ENCODE measurements at regions not wholly inside any gene's neighbourhood (a gene's known extent, or its start where the extent isn't known, plus 50 kb on each side); places are given as distances from the start of the nearest gene placed in this dataset.
"Not testable (repeated sequence)": the region's sequence is repeated elsewhere in the genome, so short reads cannot be mapped to it uniquely, and the experiment has no call there.

- ATAC-seq (no peak), DNase-seq (no peak)
- no peak overlapping the region for H3K4me3 Mint-ChIP-seq
- H3K4me1 Mint-ChIP-seq, result no peaks in the 10 kb centered on the region
- no peaks in the 10 kb centered on the region for H3K36me3 Mint-ChIP-seq (ENCODE audit: low read depth)
- no peak overlapping the region for H3K27ac Mint-ChIP-seq
- H3K9me3 Mint-ChIP-seq, result peaks cover 26% of the 10 kb centered on the region
- no peaks in the 10 kb centered on the region for H3K27me3 Mint-ChIP-seq
Observed at GRCh38 chr13:65435590-65435989, 1794.5 kb downstream of the PCDH9 start.

- H3K4me1 Mint-ChIP-seq, result no peaks in the 10 kb centered on the region
- DNase-seq (no peak), ATAC-seq (no peak)
- peaks cover 12% of the 10 kb centered on the region for H3K9me3 Mint-ChIP-seq
- H3K4me3 Mint-ChIP-seq, result no peak overlapping the region
- no peak overlapping the region for H3K27ac Mint-ChIP-seq
- H3K36me3 Mint-ChIP-seq (ENCODE audit: low read depth), result no peaks in the 10 kb centered on the region
- no peaks in the 10 kb centered on the region for H3K27me3 Mint-ChIP-seq
Observed at GRCh38 chr13:65417953-65418352, 1812.2 kb downstream of the PCDH9 start.

DNA sequence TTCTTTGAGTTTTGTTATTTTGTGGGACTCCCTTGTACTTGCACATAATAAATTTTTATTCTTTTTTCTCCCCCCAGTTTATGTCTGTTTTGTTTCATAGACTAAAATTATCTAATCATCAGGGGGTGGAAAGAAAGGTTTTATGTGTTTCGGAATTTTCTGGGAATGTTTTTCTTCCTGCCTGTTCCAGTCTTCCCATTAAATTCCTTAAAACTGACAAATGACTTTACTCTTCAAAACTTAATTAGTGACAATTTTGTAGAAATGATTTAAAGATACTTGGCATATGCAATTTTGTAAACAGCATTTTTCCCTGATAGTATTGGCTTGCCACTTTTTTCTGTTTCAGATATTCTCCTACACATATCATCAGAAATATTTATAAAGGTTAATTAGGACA lies 1813.4 kb downstream of the PCDH9 start:
- no peaks in the 10 kb centered on the region for H3K36me3 Mint-ChIP-seq (ENCODE audit: low read depth)
- ATAC-seq (no peak), DNase-seq (no peak)
- H3K9me3 Mint-ChIP-seq, result peaks cover 7% of the 10 kb centered on the region
- no peak overlapping the region for H3K27ac Mint-ChIP-seq
- no peaks in the 10 kb centered on the region for H3K27me3 Mint-ChIP-seq
- H3K4me3 Mint-ChIP-seq, result no peak overlapping the region
- no peaks in the 10 kb centered on the region for H3K4me1 Mint-ChIP-seq

DNA sequence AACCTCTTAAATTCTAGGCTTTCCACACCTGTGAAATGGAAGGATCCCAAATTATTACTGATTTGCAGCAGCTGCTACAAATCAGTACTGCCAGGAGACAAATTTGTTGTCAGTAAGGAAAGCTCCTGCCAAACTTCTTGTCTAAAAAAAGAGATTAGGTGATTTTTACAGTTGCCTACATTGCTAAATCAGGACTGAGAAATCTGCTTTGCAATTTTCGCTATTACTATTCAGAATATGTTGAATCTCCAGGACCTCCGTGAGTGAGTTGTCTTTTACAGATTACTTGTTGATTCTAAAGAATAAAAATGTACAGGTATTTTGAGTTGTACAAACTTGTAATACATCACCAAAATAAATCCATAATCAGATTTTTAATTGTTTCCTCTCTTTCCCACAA lies 1815.9 kb downstream of the PCDH9 start:
- no peak for DNase-seq
- H3K27ac Mint-ChIP-seq, result no peak overlapping the region
- no peaks in the 10 kb centered on the region for H3K4me1 Mint-ChIP-seq
- ATAC-seq, result no peak
- H3K36me3 Mint-ChIP-seq (ENCODE audit: low read depth), result no peaks in the 10 kb centered on the region
- peaks cover 4% of the 10 kb centered on the region for H3K9me3 Mint-ChIP-seq
- no peaks in the 10 kb centered on the region for H3K27me3 Mint-ChIP-seq
- H3K4me3 Mint-ChIP-seq, result no peak overlapping the region

DNA sequence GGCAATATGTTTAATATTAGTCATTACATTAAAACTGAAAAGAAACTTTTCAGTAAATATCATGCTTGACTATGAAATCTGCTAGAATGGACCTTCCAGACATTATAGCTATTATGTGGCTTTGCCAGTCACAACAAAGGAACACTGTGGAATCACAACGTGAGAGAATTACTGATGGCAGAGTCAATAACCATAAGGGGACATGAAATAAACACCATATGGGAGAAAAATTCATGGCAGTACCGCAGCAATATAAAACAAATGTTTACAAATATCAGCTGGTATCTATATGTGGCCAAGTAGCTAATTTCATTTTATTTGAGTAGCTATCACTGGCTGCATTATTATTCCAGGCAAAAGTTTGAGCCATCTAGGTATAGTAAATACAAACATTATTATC lies 1818.6 kb downstream of the PCDH9 start:
- no peaks in the 10 kb centered on the region for H3K4me1 Mint-ChIP-seq
- H3K27me3 Mint-ChIP-seq, result no peaks in the 10 kb centered on the region
- no peak overlapping the region for H3K27ac Mint-ChIP-seq
- DNase-seq (no peak), ATAC-seq (no peak)
- no peak overlapping the region for H3K4me3 Mint-ChIP-seq
- H3K36me3 Mint-ChIP-seq (ENCODE audit: low read depth), result no peaks in the 10 kb centered on the region
- H3K9me3 Mint-ChIP-seq, result no peaks in the 10 kb centered on the region

DNA sequence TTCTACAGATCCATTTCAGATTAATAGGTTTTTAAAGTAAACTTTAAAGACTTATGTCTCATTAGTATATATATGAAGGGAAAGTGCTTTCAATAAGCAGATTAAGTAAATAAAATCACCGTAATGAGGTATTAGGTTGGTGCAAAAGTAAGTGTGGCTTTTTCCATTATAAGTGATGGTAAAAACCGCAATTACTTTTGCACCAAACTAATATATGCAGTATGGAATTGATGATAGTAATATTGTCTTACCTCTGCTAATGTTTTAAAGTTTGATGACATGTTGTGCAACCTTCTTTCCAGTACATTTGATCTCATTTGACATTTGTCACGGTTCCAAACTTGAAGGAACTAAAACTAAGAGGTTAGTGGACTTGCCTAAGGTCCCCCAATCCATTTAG lies 1819.3 kb downstream of the PCDH9 start:
- no peaks in the 10 kb centered on the region for H3K9me3 Mint-ChIP-seq

DNA sequence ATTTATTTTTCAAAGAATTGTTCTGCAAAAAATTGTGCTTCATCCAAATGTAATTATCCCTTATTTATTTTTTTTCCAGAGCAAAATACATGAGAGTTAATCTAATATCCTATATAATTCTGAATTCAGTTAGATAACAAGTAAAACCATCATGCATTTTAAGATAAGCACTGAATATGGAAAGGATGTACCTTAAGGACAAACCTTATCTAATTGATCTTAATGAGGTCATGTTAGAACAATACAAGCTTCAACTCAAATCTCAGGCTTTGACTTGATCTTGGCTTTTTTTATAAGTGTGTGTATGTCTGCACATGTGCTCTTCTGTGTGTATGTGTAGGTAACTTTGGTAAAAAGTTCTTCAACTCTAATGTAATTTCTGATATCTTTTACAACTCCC lies 1828.8 kb downstream of the PCDH9 start:
- H3K4me3 Mint-ChIP-seq, result no peak overlapping the region
- H3K4me1 Mint-ChIP-seq, result no peaks in the 10 kb centered on the region
- no peak overlapping the region for H3K27ac Mint-ChIP-seq
- ATAC-seq (no peak), DNase-seq (no peak)
- no peaks in the 10 kb centered on the region for H3K36me3 Mint-ChIP-seq (ENCODE audit: low read depth)
- no peaks in the 10 kb centered on the region for H3K27me3 Mint-ChIP-seq
- no peaks in the 10 kb centered on the region for H3K9me3 Mint-ChIP-seq

More for the DNA sequence above, 1819.3 kb downstream of the PCDH9 start:
- Mint-ChIP-seq H3K27ac (no peak overlapping the region), H3K4me3 (no peak overlapping the region), H3K27me3 (no peaks in the 10 kb centered on the region), H3K4me1 (no peaks in the 10 kb centered on the region), H3K36me3 (ENCODE audit: low read depth) (no peaks in the 10 kb centered on the region)
- no peak for DNase-seq
- no peak for ATAC-seq

DNA sequence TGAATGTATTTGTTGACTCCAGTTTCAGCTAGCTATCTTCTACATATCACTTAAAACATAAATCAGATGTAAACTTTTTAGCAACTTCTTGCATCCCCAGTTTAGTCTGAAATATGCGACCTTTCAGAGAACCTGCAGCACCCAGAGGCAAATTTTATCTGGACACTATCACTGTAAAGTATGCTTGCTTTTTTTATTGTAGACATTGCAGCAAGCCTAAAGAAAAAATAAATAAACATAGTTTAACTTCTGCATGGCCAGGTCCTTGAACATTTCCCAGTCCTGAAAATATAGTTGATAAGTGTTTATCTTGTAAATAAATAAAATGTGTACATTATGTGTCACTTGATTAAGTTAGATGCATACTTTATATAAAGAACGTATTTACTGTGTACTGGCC lies 1829.4 kb downstream of the PCDH9 start:
- Mint-ChIP-seq H3K27ac (no peak overlapping the region), H3K9me3 (no peaks in the 10 kb centered on the region), H3K4me3 (no peak overlapping the region), H3K36me3 (ENCODE audit: low read depth) (no peaks in the 10 kb centered on the region), H3K4me1 (no peaks in the 10 kb centered on the region), H3K27me3 (no peaks in the 10 kb centered on the region)
- ATAC-seq, result no peak
- no peak for DNase-seq

GRCh38 chr13:65387743-65388347 lies 1842.3 kb downstream of the PCDH9 start:
- Mint-ChIP-seq H3K27ac (no peak overlapping the region), H3K4me1 (no peaks in the 10 kb centered on the region), H3K27me3 (no peaks in the 10 kb centered on the region), H3K36me3 (ENCODE audit: low read depth) (no peaks in the 10 kb centered on the region), H3K9me3 (peaks cover 17% of the 10 kb centered on the region), H3K4me3 (no peak overlapping the region)
- ATAC-seq (no peak), DNase-seq (no peak)

GRCh38 chr13:65378943-65379519 lies 1851.1 kb downstream of the PCDH9 start:
- DNase-seq (no peak), ATAC-seq (no peak)
- Mint-ChIP-seq H3K9me3 (peaks cover 24% of the 10 kb centered on the region), H3K27me3 (no peaks in the 10 kb centered on the region), H3K36me3 (ENCODE audit: low read depth) (no peaks in the 10 kb centered on the region), H3K4me3 (no peak overlapping the region), H3K27ac (no peak overlapping the region), H3K4me1 (no peaks in the 10 kb centered on the region)

DNA sequence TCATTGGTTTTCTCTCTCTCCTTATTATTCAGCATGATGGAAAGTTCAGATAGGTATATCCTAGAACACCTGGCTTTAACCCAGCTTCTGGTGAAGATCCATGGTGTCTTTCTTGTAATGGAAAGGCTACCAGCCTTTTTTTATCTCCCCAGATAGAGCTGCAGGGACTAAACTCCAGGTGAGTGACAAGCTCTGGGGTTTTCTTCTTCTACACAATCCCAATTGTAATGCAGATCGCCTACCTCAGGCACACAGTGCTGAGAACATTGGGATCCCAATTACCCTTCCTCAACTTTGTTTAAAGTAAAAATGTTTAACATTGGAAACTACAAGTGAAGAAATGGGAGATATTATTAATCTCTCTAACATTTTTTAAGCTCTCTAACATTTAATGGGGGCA lies 1851.7 kb downstream of the PCDH9 start:
- ATAC-seq, result no peak
- DNase-seq, result no peak
- Mint-ChIP-seq H3K4me1 (no peaks in the 10 kb centered on the region), H3K27me3 (no peaks in the 10 kb centered on the region), H3K4me3 (no peak overlapping the region), H3K9me3 (peaks cover 24% of the 10 kb centered on the region), H3K27ac (no peak overlapping the region), H3K36me3 (ENCODE audit: low read depth) (no peaks in the 10 kb centered on the region)

GRCh38 chr13:65368832-65369231 lies 1861.3 kb downstream of the PCDH9 start:
- no peaks in the 10 kb centered on the region for H3K36me3 Mint-ChIP-seq (ENCODE audit: low read depth)
- DNase-seq (no peak), ATAC-seq (no peak)
- H3K27me3 Mint-ChIP-seq, result no peaks in the 10 kb centered on the region
- no peak overlapping the region for H3K4me3 Mint-ChIP-seq
- no peak overlapping the region for H3K27ac Mint-ChIP-seq
- H3K9me3 Mint-ChIP-seq, result peaks cover 30% of the 10 kb centered on the region
- no peaks in the 10 kb centered on the region for H3K4me1 Mint-ChIP-seq

- no peak for DNase-seq
- Mint-ChIP-seq H3K36me3 (ENCODE audit: low read depth) (no peaks in the 10 kb centered on the region), H3K4me3 (no peak overlapping the region), H3K27ac (no peak overlapping the region), H3K27me3 (no peaks in the 10 kb centered on the region), H3K9me3 (peaks cover 16% of the 10 kb centered on the region), H3K4me1 (no peaks in the 10 kb centered on the region)
- ATAC-seq, result no peak
Observed at GRCh38 chr13:65353951-65354350, 1876.2 kb downstream of the PCDH9 start.

DNA sequence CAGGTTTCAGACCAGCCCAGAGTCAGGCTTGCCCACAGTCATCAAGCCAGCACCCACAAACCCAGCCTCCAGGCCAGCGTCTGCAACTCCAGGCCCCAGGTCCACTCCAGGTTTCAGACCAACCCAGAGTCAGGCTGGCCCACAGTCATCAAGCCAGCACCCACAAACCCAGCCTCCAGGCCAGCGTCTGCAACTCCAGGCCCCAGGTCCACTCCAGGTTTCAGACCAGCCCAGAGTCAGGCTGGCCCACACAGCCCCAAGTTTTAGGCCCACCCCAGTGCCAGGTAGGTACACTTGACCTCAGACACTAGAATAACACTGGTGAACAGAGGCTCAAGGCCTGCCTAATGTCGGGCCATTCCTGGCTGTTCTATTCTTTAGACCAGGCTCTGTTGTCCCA lies 1877.0 kb downstream of the PCDH9 start:
- ATAC-seq; DNase-seq; H3K27ac Mint-ChIP-seq; H3K4me1 Mint-ChIP-seq; H3K4me3 Mint-ChIP-seq; H3K27me3 Mint-ChIP-seq; H3K36me3 Mint-ChIP-seq (ENCODE audit: low read depth): not testable (repeated sequence)
- H3K9me3 Mint-ChIP-seq, result peaks cover 16% of the 10 kb centered on the region

DNA sequence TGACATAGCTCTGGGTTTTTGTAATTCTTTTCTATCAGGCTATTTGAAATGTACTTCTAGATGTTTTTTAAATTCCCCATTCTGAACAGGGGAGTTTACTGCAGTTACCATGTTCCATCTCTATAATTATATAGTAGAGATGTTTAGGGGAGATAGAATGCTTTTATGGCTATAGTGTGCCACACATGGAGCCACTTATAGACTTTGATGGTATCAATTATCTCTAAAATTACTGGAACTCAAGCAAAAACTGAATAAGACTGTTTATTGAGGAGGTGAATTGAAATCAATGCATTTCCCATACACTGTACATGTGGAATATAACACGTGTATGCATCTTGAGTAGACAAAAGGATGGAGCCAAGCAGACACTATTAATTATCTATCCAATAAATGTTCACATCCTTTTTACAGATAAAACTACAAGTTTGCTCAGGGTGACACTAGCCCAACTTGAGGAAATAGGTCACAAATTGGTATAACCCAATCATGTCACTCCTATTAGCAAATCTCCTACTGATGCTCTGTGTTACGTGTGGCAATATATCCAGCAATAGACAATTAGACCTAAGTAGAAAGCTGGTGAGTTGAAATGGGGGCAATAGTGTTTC lies 1882.6 kb downstream of the PCDH9 start:
- Mint-ChIP-seq H3K36me3 (ENCODE audit: low read depth) (no peaks in the 10 kb centered on the region), H3K4me1 (no peaks in the 10 kb centered on the region), H3K27me3 (no peaks in the 10 kb centered on the region), H3K27ac (no peak overlapping the region), H3K9me3 (peaks cover 15% of the 10 kb centered on the region), H3K4me3 (no peak overlapping the region)
- ATAC-seq (no peak), DNase-seq (no peak)
